ENCODE measurements at regions not wholly inside any gene's neighbourhood (a gene's known extent, or its start where the extent isn't known, plus 50 kb on each side); places are given as distances from the start of the nearest gene placed in this dataset.

DNA sequence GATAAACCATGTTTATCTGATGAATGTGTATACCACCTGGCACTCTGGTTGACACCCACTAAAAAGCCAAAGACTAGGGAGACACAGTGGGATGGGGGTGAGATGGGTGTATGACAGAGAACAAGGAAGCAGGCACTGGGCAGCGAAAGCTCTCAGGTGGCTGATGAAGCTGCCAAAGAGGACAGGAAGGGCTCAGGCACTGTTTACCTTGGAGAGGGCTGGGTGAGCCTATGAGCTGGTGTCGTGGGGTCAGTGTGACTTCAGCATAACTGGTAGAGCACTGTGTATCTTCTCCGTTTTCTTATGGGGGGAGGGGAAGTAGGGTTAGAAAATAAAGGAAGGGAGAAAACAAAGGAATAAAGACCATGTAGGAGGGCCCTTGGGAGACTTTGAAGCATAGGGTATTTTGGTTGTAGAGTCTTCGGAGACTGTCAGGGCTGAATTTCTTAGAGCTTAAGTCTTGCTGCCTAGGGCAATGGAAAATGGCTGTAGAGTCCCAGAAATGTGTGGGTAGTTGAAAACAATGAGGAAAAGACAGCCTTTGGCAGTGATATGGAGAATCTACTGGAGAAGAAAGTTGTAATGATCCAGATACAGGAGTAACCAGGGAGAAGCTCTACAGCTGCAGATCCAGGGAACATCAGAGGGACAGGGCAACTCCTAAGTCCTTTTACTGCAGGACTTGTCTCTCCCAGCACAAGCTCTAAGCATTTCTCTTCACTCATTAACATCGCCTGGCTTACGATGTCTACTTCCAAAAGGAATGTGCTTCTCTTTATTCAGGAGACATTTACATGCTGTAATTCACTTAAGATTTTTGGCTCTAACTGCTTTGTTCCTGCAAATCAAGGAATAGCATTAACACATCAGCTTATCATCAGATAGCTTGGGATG is 120.0 kb downstream of the AQP4 start:
- DNase-seq: no peak

DNA sequence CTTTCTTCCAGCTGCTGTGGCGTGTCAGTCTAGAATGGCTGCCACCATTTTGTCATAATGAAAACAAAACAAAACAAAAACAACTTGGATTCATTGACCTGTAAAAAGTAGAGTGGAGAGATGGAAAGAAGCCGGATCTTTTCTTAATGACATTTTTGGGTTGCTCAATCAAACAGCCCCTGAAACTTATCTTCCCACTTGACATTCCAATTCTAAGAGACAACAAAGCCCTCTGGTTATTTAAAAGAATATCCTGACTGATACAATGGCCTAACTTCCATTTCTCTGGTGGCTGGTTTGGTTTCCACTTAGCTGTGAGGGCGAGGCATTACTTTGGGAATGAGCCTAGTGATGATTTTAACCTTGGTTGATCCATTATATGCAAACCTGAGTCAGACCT is 123.7 kb downstream of the AQP4 start:
- DNase-seq: no peak

DNA sequence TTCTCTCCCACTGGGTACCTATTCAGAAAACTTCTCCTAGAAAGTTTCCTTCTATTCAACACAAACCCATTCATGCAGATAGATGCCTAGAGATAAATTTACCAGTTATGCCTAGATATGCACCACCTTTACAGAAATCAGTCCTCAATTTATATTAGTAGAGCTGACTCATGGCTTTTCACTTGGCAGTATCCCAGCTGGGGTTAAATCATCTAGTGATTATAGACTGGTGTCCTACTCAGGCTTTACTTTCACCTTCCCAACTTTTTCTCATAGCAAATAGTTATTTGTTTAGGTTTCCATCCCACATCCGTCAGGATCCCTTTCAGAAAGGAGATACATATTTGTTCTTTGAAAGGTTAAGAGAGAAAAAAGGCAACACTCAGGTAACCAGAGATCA is 124.5 kb downstream of the AQP4 start:
- no peak for DNase-seq

DNA sequence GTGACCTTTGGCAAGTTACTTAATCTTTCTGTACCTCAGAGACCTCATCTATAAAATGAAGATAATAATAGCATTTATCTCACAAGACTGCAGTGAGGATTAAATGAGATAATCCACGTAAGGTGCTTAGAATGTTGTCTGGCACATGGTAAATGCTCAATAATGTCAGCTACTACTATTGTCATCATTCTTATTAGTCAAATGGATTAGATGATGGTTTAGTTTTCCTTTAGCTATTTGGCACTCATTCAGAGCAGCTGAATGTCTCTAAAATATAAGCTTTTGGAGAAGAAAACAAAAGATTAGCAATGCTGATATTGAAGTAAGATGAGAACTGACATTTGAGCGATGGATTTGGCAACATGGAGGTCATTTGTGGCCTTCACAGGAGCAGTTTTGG is 125.1 kb downstream of the AQP4 start:
- DNase-seq: no peak

DNA sequence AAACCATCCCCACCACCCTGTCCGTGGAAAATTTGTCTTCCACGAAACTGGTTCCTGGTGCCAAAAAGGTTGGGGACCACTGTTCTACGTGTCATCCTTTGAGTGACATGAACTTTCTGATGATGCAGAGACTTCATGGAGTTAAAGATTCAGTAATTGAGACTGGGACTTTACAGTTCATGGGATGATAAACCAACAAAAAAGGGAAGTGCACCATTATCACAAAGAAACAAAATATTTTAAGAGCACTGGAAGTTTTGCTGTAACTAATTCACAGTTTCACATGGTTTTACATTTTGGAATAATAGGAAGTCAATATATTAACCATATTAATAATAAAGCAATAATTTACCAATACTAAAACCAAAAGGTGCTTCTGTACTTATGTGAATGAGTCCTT is 126.8 kb downstream of the AQP4 start:
- no peak for DNase-seq

DNA sequence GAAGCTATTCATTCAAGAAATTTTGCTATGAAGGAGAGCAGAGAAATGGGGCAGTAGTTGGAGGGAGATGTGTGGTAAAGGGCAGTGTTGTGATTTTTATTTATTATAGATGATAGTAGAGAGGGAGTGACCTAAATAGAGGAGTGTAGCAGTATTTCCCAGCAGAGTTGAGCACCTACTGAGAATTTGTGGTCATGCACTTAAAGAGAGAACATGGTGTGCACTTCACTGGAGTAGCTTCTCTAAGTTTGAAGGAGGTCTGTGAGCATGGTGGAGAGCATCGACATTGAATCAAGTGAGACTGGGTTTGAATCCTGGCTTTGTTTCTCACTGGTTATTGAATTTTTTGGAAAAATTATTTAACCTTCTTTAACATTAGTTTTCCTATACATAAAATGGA is 129.2 kb downstream of the AQP4 start:
- DNase-seq: no peak

DNA sequence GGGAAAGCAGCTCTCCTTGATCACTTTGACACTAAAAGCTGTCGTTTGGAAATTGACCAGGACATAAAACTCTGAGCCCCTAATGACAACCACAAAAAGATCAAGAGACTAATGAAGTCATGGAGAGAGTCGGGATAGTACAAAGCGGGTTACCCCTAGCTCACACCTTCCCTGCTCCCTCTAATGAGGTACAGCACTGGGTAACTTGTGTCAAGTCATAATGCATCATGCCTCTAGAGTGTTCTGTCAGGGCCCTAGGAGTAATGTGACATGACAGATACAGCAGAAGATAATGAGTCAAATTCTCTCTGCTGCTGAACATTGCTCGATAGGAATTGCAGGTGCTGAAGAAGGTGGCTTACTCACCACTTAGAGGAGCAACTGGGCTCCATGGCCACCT is 130.7 kb downstream of the AQP4 start:
- DNase-seq: no peak

DNA sequence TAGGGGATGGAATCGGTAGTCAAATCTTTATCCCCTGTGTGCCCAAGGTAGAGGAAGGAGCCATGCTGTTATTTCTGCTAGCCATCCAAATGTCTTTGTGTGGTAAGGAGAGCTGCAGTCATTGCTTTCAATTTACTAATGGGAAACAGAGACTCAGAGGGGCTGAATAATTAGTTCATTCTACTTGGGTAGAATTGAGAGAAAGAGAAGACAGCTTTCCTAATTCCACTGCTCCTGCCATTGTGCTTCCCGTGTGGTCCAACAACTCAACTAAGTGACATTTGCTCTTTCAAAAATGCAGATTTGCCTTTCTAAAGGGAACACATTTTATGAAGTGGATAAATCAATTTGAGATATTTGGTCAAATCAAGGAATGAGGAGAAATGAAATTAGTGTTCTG is 136.1 kb downstream of the AQP4 start:
- DNase-seq: no peak

DNA sequence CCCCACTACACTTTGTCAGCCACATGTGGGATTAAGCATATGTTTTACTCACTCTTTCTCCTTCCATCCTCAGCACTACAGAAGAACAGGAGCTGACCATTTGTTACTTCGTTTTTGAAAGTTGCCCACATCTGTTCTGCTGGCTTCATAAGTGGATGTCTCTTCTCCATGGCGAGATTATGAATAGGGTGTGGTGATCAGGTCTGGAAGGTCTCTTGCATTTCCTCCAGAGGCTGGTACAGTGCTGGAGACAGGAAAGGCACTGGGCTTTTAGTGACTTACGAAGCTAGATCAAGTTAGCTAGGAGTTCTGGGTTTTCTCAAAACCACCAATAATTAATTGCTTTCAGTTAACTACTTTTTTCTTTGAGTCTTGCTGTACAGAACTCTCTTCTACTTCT is 136.5 kb downstream of the AQP4 start:
- DNase-seq: no peak

DNA sequence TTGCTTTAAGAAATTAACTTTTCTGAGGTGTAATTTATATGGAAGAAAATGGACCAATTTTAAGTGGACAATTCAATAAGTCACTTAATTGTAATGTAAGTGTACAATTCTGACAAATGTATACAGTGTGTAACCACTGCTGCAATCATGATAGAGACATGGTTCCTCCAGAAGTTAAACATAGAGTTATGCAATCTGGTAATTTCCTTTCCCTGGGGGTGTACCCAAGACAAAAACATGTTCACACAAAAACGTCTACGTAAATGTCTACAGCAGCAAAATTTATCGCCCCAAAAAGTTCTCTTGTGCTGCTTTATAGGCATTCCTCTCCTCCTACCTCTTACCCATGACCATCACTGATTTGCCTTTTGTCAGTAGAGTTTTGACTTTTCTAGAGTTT is 141.5 kb downstream of the AQP4 start:
- DNase-seq: no peak

DNA sequence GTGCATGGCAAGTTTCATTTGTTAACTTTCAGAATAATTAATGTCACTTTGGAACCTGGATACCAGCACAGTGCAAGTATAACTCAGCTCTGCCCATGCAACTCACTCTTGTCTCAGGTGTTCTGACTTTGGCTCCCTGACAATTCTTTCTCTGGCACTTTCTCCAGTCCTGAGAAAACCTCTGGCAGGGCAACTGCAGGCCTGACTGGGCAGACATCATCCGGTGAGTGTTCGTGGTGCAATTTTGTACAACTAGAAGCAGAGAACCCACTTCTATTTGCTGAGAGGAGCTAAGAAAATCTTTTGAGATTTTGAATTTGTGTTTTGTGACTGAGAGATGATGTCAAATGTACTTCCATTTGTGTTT is 143.0 kb downstream of the AQP4 start:
- no peak for DNase-seq

DNA sequence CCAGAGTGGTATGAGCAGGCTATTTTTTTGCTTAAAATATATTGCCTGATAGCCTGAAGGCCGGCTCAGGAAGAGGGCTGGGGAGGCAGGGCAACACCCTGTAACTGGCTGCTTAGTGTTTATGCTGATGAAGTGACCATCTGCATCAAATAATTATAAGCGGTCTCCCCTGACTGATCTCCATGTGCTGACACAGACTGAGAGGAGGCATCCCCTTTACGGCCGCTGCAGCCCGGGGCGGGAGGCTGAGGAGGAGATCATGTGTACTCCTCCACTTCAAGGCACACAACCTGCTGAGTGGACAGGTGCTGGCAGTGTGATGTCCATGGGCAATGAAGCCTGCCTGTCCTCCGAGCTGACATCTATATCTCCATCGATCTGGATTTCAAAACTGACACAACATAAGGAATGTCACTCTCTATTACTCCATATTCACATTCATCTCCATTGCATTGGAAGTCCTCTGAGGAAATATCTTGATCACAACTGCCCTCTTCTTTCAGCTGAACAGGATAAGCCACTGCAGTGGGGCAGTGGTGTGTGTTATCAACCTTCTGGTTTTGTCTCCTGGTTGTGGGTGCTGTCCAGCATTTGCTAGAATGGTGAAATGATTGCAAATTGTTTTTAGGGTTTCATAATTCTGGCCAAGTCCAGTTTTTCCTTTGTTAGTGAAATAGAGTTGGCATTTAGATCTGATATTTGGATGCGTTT is 143.5 kb downstream of the AQP4 start:
- DNase-seq: no peak

DNA sequence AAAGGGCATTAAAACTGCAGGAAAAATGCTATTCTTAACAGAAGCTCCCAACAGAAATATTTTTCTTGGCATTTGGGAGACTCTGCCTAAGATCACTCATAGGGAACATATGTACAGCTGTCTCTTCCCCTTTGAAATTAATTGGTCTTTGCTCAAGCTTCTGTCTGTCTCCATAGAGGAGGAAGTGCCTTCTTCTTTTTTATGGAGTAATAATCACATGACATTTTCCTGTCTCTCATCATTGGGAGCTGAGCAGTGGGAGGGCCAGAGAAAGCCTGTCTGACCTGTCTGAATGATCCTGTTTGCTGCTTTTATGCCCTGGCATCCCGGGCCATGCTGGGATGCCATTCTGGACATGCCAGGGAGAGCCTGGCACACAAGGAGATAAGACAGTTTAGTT is 145.6 kb downstream of the AQP4 start:
- DNase-seq: no peak

DNA sequence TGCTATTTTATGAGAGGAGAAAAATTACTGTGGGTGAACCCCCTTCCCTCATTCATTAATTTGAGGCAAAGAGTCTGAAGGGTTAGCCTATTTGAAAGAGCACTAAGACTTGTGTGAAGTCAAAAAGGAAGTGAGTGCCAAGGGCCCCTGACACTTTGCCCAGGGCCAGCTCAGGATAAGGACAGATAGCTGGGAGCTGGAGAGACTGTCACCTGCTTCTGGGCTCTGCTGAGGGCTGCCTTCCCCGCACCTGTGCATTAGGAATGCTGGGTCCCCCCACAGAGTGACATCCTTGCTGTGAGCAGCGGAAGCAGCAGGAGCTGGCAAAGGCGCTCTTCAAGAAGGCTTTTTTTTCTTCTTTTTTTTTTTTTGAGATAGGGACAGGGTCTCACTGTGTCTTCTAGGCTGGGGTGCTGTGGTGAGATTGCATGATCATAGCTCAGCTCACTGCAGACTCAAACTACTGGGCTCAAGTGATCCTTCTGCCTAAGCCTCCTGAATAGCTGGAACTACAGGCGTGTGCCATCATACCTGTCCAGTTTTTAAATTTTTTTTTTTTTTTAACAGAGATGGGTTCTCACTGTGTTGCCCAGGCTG is 148.3 kb downstream of the AQP4 start:
- DNase-seq: no peak

DNA sequence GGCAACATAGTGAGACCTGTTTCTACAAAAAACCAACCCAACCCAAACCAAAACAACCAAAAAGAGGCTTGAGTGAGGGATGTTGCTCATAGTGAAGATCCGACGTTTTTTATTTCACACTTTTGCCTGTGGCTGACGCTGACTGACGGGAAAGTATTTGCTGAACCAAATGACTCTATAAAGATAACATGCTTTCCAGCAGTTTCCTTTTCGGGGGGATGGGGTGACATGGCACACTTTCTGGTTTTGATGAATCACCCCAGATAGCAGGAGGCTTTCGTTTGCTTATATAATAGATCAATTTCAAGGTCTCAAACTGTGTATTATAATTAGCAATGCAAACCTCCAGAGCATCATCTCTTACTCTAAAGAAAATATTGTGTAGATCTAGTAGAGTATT is 150.8 kb downstream of the AQP4 start:
- no peak for DNase-seq

DNA sequence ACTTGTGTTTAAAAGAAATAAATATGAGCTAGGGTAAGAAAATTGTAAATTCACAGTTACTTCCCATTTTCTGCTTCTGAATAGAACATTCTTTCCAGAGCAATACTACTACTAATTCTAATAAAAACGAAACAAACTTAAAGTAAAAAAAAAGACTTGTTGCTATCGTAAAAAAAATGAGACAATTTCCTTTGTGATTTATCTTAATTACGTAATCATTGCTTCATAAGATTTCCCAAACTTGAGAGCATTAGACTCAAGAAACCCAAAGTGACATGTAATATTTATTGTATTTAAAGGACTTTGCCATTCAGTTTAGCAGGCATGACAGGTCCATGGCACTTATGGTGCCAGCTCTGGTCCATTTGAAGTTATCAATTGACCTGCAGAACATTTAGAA is 153.8 kb downstream of the AQP4 start:
- no peak for DNase-seq

DNA sequence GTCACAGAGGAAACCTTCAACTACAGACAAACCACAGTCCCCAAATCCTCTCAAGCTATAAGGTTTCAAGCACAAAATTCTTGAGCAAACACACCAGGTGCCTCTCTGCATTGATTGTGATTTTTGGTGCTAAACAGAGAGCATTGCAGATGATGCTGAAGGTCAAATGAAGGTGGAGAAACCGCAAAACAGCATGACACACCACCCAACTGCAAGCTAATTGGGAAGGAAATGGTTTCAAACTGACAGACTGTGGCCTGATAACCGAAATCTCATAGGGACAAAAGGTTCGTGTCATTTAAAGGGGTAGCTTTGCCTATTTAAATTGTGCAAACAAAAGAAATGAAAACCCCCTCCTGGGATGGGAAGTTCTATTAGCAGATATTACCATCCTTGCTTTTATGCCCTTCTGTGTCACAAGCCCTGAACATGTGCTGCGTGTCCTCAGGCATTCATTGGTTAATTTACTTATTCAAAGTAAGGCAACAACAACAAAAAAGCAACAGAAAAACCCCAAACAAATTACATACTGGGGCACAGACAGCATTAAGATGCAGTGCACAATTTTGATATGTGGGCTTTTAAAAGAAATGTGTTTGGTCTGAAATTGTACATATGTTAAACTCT is 154.9 kb downstream of the AQP4 start:
- no peak for DNase-seq

DNA sequence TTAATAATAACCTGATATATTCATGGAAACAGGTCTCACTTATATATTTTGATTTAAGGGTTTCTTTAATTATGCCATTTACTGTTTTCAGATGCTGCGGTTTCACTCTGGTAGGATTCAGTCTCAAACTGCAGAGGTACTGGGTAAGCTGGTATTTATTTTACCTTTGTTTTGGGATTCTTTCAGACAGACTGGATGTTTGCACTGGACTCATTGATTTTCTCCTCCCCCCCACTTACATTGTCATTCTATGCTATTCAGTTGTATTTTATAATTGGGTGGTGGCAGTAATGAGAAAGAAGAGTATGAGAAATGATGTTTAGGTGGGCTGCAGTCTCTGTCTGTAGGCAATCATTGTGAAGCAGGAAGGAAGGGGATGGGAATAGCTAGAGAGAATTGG is 155.6 kb downstream of the AQP4 start:
- DNase-seq: no peak

DNA sequence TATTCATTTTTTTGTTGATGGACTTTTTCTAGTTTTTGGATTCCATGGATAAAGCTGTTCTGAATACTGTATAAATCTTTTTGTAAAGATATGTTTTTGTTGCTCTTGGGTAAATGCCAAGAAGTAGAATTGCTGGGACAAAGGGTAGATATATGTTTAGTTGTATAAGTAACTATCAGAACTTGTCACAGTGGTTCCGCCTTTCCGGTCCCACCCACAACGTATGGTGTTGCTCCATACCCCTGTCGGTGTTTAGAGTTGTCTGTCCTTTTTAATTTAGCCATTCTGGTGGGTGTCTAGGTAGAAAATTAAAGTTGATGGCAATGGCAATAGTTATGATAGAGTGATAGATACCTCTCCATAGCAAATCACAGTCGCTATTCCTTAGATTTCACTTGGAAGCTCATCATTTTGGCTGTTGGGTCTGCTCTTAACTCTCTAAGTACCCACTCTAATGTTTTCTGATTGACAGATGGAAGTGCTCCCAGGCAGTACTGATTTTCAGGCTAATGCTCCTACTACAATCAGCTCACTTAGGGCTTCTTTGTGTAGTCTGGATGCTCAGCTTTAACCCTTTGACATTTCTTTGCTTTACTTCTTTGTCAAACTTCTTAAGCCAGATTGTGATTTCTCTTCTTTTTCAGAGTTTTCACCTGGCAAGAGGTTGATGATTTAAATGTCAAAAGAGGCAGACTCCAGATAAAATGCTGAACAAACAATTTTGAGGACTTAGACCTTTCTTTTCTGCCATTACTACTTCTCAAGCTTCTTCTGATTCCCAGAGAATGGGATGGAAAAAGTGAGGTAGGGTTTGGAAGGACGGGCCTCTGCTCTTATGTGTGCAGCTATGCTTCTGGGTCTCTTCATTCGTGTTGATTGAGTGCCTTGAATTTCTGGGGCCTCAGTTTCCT is 156.4 kb downstream of the AQP4 start:
- no peak for DNase-seq

DNA sequence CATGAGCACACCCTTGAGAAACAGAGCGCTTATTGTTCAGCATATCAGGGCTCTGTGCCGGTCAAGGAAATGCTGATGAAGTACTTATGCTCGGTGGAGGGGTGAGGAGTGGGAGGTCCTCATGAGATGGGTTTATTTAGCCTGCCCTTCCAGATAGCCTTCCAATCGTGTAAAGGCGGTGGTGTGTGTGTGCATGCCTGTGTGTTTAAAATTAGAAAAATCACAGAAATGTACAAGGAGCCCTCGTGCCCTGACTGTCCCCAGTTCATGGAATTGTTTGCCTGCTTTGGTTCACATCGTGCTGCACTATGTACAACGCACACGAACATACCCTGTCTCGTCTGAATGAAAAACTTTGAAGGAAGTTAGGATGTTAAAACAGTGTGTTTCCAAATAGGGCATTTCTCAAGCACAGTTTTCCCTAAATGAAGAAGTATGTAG is 158.6 kb downstream of the AQP4 start:
- peak in 2 of 56 donors; percentile 2 to 4 for DNase-seq

DNA sequence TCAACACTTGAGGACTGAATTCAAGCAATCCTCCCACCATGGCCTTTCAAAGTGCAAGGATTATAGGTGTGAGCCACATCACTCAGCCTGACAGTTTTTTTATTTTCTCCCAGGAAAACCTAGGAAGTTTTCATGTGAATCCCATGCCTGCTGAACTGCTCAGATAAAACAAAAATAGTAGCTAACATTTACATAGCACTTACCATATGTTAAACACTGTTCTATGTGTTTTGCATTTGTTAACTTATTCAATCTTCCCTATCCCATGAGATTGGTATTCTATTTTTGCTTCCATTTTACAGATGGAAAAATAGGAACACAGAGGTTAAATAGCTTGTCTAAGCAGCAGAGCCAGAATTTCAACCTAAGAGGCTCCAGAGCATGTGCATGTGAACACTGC is 157.4 kb upstream of the KCTD1 start:
- no peak for DNase-seq

All from nucleus accumbens (tissue), 56 donors.